DMS 273 (cell line): ENCODE measurements at regions not wholly inside any gene's neighbourhood (a gene's known extent, or its start where the extent isn't known, plus 50 kb on each side); places are given as distances from the start of the nearest gene placed in this dataset.

Experiments
- DNase-seq: peaks from one replicate; lab custom pipeline; 2025; ENCODE audit not compliant: unreplicated experiment; lab: John Stamatoyannopoulos, UW

DNA sequence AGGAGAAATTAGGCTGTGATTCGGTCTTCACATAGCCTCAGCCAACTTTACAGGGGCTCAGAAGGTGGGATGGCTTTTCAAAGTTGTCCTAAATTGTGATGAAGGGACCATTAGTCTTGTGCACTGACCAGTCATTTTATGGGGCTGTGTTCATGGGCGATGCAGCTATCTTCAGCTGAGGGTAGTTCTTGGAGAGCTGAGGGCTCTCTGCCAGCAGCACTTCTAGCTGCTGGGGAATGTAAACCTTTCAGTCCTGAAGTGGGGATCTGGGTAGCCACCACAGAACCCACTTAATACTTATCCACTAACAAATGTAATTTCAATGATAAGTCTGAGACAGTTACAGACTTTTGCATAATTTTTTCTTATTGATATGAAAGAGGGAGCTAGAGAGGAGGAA, 270.6 kb downstream of the AEBP2 start:
- no peak for DNase-seq

DNA sequence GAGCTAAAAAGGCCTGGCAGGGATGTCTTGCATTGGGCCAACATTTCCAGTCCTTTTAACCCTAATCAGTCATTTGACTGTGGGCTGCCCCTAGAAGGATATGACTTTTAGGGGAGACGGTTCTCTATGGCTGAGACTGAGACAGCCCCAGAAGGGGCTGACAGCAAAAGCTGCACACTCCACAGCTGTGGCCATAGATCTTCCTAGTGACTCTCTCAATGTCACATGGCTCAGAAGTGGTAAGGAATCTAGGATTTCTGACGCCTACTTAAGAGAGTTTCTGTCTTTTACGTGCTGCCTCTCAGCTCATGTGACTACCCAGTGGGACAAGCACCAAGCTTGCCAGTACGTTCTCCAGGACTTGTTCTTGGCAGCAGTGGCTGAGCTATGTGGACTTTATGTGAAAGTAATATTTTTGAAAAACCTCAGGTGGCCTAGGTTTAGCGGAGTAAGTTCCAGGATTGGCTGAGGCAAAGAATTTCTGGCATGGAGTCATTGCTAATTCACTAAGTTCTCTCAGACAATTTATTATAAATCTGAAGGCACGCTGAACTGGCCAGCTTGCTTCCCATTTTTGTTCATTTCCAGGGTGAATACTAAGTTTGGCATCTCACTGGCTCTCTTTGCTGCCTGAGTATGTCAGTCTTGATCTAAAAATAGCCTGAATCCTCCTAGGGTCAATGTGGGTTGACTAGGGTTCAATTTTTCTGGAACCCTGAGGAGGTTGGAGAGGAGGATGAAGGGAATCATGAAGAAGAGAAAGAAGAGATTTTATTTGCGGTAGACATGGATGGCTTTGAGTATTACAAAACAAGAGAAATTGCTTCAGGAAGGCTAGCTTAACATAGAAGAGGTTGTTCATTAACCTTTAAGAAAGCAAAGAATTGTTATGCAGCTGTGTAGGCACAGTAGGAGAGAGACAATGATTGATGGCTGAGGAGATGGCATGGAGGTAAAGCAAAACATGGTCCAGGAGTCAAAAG, 271.8 kb downstream of the AEBP2 start:
- DNase-seq, result no peak

DNA sequence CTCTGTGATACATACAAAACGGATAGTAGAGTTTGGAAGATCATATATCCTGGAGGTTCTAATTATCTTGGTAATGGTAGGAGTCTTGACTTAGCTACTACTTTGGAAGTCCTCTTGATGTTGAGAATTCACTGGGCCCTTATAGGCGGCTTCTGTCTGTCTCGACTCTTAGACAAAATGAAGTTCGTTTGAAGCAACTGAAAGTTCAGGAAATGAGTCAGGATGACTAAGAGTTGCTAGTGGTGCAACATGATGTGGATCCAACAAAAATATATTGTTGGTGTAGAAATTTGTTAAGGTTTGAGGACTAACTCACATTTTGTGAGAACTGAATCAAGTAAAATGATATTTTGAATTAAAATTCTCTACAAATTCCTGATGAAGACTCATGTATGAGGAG, 272.7 kb downstream of the AEBP2 start:
- DNase-seq, result no peak

DNA sequence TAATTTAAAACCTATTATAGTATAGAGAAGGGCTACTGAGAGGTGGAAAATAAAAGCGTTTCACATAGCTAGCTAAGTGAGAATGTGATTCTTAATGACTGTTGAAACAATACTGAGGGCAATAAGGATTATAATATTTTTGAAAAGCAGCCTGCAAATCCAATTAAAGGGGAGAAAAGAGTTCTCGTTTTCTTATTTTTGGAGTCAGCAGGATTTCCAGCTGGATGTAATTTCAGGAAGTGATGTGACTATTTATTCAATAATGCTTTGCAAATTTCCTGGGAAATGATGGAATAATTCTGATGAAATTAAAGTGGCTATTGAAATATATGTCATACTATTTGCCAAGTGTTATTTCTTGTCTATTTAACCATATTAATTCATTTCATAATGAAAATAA, 279.1 kb downstream of the AEBP2 start:
- no peak for DNase-seq

DNA sequence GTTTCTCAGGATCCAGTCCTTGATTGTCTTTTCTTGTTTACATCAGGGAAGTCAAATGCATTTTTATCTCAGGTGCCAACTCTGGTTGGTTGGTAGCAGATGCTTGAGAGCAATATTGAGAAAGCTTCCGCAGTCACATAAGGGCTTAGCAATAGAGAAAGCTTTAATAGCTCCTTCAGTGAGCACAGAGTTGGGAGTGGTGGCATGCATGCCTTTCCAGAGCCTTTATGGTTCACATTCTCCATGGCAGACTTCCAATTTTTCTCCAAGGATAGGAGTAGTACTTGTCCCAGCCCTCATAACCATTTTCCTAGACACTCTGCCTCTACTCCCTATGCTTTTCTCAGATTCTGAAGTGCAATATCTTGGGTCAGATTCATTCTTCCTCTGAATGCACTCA, 280.4 kb downstream of the AEBP2 start:
- DNase-seq, result no peak

DNA sequence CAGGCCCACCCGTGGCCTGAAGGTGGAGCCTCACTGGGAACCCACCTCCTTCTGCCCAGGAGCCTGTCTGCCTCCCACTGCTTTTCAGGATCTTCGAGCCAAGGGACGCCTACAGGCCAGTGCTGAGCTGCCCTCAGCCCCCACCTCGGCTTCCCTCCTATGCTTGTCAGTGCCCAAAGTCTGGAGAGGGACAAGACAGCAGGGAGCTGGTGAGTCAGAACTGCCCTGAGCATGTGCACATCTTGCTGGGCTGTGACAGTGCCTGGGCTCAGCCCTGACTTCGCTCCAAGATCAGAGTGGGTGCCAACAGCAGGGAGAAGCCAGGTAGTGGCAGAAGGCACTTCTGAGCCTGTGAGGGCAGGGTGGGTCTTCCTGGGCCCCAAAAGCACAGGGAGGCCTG, 286.8 kb downstream of the AEBP2 start:
- DNase-seq, result no peak

DNA sequence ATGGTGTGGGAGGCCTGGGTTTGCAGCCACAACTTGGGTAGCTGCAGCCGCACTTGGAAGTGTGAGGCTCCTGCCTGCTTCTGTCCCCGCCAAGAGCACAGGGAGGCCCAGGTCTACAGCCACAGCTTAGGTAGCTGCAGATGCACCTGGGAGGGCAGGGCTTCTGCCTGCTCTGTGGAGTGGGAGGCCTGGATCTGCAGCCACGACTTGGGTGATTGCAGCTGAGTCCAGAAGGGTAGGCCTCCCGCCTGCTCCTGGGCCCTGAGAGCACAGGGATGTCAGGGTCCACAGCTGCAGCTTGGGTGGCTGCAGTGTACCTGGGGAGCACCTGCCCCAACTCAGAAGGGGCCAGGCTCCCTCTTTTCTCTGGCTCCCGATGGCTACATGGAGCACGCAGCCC, 287.3 kb downstream of the AEBP2 start:
- DNase-seq, result no peak

DNA sequence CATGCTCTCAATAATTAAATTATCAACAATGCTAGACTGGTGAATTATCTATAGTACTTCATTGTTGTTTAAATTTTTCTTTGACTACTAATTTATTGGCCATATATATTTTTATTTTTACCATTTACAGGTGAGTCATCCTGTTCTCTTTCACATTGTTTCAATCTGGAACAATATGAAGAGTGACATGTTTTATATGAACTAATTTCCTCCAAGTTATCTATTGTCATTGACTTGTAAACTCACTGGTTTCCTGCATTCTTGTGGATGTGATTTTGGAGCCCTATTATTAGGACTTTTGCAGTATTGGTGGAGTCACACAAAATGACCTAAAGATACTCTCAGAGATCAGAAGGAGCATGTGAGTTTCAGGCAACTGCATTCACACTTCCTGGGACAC, 297.7 kb downstream of the AEBP2 start:
- no peak for DNase-seq

DNA sequence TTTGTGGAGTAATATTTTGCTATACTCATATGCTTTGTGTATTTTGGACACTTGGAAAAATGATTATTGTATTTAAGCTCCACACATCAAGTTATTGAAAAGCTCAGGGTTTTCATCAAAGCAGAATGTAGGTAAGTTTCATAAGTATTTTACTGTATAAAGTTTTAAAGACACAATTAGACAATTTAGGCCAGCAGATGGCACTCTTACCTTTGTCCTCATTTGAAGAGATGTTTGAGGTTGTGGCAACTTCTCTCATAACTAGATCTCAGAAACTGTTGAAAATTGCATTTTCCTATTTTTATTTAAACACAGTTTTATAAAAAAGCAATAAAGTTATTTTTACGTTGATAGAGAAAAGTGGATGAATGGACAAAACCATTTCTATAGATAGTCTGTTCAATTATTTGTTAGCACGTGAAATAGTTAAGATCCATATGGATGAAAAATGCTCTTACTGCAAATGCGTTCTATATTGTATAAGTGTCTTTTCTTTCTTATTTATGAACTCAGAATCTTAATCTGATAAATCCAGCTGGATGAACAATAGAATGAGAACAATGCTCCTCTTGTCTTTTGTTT, 300.0 kb downstream of the AEBP2 start:
- peak; percentile 70 for DNase-seq

DNA sequence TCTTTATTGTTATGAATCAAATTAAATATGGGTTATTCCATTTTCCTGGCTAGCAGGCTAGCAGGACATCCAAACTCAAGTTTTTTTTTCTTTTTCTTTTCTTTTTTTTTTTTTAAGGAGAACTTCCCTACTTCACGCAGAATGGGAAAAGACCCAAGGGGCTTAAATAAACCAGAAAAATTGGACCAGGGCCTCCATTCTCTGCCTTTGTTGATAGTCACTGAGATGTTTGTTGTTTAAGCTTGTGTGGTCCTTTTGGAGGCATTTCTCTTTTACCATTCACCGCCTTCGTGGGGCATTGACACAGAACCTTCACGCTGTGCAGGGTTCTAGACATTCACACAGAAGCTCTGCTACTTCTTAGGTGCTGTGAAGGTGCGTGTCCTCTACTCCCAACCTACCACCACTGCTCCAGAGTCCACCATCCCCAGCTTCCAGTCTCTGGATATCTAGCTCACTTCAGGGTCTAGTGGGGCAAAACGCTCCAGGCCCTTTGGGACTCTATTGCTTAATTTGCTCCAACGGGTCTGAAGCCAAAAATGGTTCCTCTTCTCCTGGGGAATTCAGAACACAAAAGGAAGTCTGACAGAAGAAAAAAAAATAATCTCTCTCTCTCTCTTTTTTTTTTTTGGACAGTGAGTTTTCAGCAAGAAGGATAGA, 301.3 kb downstream of the AEBP2 start:
- no peak for DNase-seq

DNA sequence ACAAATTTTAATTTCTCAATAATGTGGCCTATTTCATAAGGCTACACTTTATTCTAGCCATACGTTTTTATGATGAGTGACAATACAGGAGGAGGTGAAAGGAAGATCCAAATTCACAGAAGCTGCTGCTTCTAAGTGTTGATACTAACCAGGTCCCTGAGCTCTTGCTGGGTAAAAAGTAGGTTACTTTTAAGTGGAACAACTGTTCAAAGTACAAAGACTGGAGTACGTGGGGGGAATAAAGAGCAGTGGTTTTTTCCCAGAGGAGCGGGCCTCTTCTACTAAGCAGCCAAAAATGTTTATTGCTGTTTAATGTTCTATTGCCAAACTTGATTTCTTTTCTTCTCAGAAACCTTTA, 301.8 kb downstream of the AEBP2 start:
- DNase-seq, result no peak

DNA sequence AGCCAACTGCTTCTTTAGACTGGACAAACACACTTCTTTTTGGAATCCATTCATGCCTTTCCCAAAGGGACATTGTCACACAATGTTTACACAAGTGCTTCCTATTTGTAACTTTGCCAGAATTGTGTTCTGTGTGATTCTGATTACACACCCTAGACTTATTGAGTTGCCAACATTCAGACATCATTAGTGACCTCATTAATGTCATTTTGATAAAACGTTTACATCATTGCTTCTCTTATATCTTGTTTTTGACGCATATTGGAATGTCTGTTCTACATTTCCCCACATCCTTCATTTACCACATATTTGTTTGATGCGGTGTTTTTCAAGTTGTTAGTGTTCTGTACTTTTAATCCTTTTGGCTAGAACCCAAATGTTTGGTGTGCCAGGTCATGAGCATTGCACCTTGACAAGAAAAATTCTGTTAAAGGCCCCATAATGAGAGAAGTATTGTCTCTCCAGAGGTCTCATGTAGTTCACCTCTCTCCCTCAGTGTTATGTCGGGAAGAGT, 305.5 kb downstream of the AEBP2 start:
- DNase-seq, result no peak

DNA sequence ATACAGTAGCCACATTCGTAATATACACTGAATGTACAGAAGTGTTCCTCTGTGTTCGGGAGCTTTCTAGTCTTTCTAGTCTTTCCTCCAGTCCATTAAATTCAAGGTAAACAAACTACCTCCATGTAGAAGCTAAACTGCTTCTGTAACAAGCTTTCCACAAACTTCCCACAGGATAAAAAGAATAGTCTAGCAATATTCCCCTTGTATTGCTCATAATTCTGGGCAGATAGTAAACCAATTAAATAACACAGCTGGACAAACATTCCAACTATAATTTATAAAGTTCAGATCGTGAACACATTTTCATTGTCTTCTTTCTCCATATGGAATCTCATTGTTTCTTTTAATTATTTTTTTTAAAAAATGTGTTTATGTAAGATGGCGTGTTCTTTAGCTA, 307.2 kb downstream of the AEBP2 start:
- no peak for DNase-seq

DNA sequence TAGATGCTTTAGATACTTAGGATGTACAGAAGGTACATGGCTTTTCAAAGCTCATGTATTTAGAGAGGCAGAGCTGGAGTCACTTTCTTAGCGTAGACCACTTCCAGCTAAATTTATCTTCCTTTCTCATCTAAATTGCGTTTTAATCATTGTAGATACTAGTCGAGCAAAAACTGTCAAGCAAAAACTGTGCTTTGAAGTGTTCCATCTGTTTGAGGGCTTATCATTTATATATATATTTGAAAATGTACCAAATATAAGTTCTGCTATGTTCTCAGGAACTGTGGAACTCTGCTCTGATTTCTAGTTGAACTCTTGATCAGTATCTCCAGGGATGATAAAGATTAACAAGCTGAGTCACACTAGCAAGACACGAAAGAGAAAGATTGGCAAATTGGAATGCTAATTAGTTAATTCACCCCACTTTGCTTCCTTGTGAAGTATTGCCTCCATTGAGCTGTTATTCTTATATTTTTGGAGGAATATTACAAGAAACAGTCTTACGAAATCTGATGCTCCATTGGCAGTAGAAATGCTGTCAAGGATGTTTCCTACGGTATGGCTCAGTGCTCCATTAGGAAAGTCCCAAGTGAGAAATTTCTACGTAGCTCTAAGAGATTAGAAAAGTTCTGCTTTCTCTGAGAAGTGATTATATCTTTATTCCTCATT, 310.7 kb downstream of the AEBP2 start:
- DNase-seq, result no peak

DNA sequence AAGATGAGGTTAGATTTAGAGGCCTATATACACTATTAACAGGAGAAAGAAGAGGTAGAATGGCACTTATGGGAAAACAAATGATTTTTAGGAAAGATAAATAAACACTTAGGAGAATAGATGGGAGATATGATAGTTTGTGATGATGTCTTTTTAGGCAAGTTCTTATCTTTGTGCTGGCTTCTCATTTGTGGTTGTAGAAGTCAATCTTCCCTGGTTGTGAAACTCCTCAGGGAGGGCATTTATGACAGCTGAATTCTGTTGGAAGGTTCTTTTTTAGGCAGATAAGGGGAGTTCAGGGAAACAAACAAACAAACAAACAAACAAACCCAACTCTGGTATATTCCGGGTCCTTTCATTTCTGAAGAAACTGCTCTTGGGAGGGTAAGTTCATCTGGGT, 311.8 kb downstream of the AEBP2 start:
- no peak for DNase-seq

DNA sequence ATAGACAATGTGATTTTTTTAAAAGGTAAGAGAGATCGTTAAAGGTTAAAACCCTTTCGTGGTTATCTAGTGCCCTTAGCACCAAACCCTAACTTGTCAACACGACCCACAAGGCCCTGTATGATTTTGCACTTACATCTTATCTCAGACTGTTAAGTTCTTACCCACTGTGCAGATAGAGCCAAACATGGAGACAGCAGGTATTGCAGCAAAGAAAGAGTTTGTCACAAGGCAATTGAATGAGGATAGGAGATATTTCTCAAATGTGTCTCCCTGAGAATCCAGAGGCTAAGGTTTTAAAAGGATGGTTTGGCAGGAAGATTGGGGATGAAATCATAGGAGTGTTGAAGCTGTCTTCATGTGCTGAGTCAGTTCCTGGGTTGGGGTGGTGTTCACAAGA, 313.4 kb downstream of the AEBP2 start:
- DNase-seq, result no peak

DNA sequence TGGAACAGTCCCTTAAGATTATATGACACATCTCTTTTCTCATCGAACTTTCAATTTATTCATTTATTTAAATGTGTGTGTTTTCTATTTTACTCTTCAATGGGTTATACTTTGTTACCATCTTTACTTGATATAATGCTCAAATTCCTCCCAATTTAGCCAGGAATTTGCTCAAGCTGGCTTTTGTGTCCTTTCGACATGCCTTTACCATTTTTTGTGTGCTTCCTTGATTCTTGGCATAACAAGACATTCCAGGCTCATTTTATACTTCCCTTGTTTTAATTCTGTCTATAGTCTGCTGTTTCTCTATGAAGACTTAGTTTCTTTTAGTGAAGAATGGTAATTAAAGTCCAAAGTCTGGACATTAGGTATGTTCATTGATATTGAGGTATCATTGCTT, 315.8 kb downstream of the AEBP2 start:
- DNase-seq, result no peak

DNA sequence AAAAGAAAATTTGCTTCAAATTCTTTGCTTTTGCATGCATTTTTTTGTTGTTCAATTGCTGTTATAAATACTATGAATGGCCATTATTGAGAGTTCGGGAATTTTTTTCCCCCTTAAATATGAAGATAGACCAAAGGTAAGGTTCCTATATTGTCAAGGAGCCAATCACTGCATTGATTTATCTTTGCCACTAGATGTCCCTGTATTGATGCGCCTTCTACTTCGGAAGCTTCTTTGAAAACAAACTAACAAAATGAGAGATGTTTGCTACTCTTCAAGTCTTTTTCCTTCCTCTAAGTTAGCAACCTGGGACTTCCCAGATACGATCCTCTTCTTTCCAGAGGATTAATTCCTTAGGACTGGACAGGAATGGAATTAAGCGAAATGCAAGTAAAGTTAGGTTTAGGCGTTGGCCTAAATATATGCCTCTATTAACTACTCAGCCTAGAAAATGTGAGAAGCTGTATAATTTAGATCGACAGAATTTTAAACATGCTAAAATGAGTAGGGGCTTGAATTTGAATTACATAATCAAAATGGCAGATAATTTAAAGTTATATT, 318.1 kb downstream of the AEBP2 start:
- DNase-seq, result peak; percentile 39

DNA sequence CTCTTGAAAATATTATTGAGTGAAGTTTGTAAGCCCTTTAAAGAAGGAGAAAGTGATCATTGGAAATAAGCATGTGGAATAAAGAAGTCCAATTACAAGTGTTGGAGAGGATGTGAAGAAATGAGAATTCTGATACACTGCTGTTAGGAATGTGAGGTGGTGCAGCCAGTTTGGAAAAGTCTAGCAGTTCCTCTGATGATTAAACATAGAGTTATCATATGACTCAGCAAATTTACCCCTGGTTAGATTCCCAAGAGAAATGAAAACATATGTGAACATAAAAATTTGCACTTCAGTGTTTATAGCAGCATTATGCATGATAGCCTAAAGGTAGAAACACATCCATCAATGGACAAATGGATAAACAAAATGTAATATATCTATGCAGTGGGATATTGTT, 319.9 kb downstream of the AEBP2 start:
- DNase-seq, result no peak

DNA sequence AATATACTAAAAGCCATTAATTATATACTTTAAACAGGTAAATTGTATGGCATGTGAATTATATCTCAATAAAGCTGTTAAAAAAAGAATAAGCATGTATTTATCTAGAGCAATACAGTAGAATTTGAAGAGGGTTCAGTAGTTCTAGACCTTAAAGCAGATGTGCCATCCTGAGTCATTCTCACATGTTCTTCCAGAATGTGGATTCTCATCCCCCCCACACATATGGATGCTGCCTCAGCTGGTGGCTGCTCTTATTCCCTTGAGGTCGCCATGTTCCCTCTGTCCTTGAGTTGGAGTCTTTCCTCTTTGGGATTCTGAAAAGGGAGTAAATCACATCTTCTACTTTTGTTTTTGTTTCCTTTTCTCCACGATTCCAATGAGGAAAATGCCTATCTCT, 321.3 kb downstream of the AEBP2 start:
- no peak for DNase-seq

DNA sequence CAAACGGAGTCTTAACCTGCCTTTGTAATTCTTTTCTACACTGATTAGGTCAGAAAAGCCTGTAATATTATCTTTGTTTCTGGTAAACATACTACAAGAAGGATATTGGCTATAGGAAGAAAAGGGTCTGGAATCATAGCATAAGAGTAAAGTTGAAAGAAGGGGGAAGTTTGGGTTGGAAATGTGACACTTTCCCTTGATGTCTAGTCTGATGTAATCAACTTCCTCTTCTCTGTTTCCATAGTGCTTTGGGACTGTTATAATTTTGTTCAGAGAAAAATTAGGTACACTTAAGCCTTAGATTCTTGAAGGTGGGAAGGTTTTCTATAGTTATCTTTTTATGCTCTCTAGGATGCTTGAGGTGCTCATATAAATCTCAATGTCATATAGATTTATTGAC, 322.2 kb downstream of the AEBP2 start:
- DNase-seq, result no peak
